Inflammatory macrophage (primary cell): ENCODE measurements at regions not wholly inside any gene's neighbourhood (a gene's known extent, or its start where the extent isn't known, plus 50 kb on each side); places are given as distances from the start of the nearest gene placed in this dataset.
"Not testable (repeated sequence)": the region's sequence is repeated elsewhere in the genome, so short reads cannot be mapped to it uniquely, and the experiment has no call there.

ENCODE experiments used
- DNase-seq, 2 donors: peaks; one replicate each; pipeline ENCODE4 v3.0.0-alpha.2; 2020 to 2022

DNA sequence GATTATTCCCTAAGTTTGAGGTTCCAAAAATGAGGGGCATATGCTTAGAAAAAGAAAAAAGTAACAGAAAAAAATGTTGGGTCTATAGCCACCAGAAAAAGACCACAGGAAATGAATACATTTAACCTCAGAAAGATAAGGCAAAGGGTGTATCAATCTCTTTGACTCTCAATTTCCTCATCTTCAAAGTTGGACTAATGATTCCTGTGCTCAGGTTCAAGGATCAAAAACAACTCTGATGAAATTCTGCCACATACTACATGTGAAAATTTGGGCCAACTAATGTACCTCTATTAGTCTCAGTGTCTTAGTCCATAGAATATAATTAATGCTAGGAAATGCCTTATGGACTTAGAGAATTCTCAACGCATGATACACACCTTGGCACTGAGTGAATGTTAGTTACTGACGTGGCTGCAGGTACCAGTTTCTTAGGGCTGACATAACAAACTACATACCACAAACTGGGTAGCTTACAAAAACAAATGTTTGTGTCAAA, 257.7 kb downstream of the ANKRD50 start:
- no peak for DNase-seq

DNA sequence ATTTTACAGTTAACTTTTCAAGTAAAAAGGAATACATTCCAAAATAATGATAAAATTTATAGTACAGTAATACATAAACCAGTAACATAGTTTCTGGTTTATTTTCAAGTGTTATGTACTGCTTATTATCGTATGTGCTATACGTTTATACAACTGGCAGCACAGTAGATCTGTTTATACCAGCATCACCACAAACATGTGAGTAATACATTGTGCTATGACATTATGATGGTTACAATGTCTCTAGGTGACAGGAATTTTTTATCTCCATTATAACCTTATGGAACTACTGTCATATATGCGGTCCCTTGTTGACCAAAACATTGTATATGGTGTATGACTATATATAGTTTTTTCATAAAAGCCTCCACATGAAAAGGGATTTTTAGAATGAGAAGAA, 256.9 kb downstream of the ANKRD50 start:
- no peak for DNase-seq

DNA sequence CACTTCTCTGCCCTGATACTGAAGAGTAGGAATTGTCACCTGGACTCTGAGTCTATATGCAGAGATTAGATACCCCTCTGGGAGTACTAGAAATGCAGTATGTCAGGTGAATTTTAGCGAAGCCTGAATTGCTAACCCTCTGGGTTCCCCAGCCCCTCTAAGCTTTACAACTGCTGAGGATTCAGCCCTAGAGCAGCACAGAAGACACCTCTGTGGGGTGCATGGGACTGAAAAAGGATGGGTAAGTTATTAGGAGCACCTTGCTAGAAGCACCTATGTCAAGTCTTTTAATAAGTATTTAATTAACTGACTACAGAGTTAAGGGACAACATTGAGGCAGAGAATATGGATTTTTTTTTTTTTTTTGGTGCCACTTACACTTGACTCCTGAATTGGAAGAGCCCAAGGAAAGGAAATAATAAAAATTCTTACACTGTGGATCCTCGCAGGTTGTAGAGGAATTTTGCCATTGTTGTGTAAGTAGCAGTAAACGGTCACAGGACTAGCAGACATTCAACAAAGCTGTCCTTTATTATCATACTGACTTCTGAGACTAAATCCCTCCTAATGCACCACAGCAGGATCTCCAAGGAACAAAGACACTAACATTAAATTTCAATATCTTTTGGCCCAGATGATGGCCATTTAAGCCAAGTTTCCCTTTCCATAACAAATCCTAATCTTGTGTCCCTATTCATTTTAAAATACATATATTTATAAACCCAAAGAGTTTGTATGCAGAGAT, 253.2 kb downstream of the ANKRD50 start:
- DNase-seq, result no peak

DNA sequence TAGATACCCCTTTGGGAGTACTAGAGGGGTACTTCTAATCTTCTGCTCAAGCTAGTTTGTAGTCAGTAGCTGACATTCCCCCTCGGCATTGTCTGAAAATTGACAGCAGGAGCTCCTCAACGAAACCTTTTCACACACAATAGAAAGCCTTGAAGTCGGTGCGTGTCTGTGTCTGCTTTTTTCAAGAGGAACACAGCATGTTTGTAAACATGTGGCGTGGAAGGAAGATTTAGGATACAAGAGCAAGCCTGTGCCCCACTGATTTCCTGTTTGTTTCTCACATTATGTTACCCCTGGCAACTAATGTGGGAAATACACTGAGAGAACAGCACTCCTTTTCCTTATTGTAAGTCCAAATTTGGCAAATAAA, 252.6 kb downstream of the ANKRD50 start:
- DNase-seq, result no peak

DNA sequence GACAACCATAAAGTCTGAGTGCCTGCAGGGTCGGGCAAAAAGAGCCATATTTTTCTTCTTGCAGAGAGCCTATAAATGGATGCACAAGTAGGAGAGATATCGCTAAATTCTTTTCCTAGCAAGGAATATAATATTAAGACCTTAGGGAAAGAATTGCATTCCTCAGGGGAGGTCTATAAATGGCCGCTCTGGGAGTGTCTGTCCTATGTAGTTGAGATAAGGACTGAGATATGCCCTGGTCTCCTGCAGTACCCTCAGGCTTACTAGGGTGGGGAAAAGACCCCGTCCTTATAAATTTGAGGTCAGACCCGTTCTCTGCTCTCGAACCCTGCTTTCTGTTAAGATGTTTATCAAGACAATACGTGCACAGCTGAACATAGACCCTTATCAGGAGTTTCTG, 250.9 kb downstream of the ANKRD50 start:
- not testable (repeated sequence) for DNase-seq

- no peak for DNase-seq
Measured at GRCh38 chr4:124462954-124463828, 249.3 kb downstream of the ANKRD50 start.

- DNase-seq, result no peak
Measured at GRCh38 chr4:124464836-124465235, 247.7 kb downstream of the ANKRD50 start.

- DNase-seq, result no peak
Measured at GRCh38 chr4:124468360-124468759, 244.2 kb downstream of the ANKRD50 start.

DNA sequence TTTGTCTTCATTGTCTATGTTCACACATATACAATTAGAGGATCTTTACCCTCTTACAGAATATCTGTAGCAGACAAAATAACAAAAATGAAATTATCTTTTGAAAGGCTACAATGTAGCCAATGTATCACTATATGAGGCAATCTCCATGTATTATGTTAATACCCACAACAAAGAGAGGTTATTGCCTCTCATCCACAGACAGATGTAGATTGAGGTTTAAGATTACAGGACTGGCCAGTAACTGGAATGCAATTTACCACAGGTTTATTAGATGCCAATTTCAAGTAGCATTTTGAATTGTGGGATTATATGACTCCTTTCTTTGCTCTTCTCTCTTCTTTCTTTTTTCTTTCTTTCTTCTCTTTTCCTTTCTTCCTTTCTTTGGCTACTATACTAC, 242.6 kb downstream of the ANKRD50 start:
- DNase-seq, result no peak

DNA sequence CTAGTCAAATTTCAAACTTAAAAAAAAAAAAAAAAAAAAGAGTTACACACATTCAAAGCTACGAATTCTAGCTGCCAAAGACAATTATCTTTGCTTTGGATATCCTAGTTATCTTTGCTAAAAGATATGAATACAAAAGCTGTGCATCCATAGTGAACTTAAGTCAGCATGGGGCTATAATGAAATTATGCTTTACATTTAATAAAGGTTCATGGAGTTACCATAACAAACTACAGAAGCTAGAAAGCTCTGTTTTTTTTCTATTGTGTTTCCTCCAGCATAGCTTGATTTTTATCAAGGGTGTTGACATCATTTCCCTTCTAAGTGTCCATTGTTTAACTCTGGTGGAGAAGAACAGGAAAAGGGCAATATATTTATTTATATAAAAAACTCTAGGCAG, 234.1 kb downstream of the ANKRD50 start:
- no peak for DNase-seq

- no peak for DNase-seq
Measured at GRCh38 chr4:124480061-124480460, 232.5 kb downstream of the ANKRD50 start.

- DNase-seq, result no peak
Measured at GRCh38 chr4:124481123-124481522, 231.4 kb downstream of the ANKRD50 start.

GRCh38 chr4:124483048-124483906, 229.3 kb downstream of the ANKRD50 start:
- no peak for DNase-seq

DNA sequence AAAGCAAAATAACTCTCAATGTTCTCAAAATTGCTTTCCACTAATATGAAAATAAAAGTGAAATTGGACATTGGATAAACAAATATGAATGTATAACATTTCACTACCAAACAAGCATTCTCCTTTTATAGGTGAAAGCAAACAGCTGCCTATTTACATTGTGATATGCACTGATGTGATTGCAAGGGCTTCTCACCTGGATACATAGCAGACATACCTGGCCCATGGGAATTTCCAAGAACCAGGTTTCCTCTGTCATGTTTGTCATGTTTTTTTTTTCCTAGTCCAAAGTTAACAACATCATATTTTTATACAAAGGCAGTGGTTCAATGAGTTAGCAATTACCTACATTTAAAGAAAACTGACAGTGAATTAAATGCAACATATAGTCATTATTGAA, 228.5 kb downstream of the ANKRD50 start:
- DNase-seq, result no peak

DNA sequence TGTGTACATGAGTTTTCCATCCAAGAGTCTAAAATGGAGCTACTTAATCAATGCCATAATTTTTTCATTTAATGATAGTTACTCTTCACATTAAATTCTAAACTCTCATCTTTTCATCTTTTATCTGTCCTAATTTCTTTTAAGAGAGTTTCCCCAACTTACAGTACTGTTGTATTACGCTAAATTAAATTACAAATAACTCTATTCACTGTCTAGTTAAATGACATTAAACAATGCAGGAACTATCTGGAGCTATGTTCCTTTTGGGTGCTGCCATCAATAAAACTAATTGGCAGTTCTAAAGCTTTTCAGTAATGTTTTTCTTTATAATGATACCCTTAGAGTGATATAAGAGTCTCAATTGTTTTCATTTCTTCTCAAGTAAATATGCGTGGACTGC, 227.6 kb downstream of the ANKRD50 start:
- DNase-seq, result no peak

- DNase-seq, result no peak
Measured at GRCh38 chr4:124486423-124486822, 226.1 kb downstream of the ANKRD50 start.

DNA sequence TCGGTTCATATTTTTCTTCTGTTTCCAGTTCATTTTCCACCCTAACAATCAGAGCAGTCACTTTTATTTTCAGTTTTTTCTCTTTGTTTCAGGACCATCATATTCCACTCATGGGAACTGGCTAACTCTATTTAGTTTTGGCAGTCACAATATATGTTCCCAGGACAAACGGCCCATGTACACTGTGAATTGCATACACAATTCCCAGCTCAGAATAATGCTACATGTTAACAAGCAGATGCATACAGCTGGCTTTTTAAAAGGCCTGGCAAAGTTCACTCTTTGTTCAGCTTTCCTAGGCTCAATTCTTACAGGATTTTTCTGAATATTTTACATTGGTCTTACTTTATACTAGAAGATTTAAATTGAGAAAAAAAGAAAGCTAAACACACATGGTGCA, 224.9 kb downstream of the ANKRD50 start:
- DNase-seq, result no peak

- no peak for DNase-seq
Measured at GRCh38 chr4:124491361-124492145, 221.0 kb downstream of the ANKRD50 start.

GRCh38 chr4:124499261-124499660, 213.3 kb downstream of the ANKRD50 start:
- DNase-seq, result no peak

GRCh38 chr4:124501576-124501975, 211.0 kb downstream of the ANKRD50 start:
- no peak for DNase-seq

GRCh38 chr4:124504431-124504830, 208.1 kb downstream of the ANKRD50 start:
- DNase-seq, result no peak

DNA sequence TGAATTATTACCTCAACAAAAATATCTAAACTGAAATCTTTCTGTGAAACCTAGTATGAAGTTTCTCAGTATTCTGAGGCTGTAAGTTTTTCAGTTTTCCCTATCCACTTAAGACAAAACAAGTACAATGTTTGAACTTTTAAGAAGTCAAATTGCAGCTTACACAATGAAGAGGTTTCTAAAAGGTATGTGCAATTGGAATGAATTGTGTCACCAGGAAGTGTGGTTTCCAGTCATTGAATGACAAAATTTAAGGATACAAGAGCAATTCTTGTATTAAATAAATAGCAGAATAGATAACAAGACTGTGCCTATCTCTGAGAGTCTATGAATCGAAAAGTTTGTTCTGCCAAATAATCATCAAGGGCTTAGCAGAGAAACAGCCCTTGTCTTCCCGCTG, 207.3 kb downstream of the ANKRD50 start:
- DNase-seq, result no peak
